Spleen (tissue), 7 donors: ENCODE measurements at regions not wholly inside any gene's neighbourhood (a gene's known extent, or its start where the extent isn't known, plus 50 kb on each side); places are given as distances from the start of the nearest gene placed in this dataset.

ENCODE experiments used
- CTCF ChIP-seq, 11 experiments: fragments of 200-600 bp in 7 of 11; fragments of 450-650 bp in 4 of 11; sonication (generic) in 4 of 11; IDR thresholded peaks in 8 of 11; conservative IDR thresholded peaks in 3 of 11; 1 replicate in 7 of 11; 2 replicates in 4 of 11; pipeline versions ENCODE4 v1.4.0 to v1.8.0; 2016 to 2021; ENCODE audit warnings: antibody characterized with exemption in 11 of 11, inconsistent platforms in 4 of 11, mild to moderate bottlenecking in 1 of 11
- POLR2A ChIP-seq, 3 donors: fragments of 450-650 bp; IDR thresholded peaks; one replicate each; pipeline ENCODE4 v1.5.1; 2017; ENCODE audit warnings: antibody characterized with exemption in 3 of 3, mild to moderate bottlenecking in 1 of 3
- donor health status: DM: no; HTN: no; CAD: no; lungs with moderate emphysema.
- donor health status: DM: no; HTN: no; CAD: no.
- donor health status: DM: no; HTN: no; CAD: no.

- no peak for TF ChIP-seq POLR2A (IDR thresholded peaks at IDR 0.05)
- TF ChIP-seq CTCF (IDR thresholded peaks at IDR 0.05 in 8 of 11, conservative IDR thresholded peaks at IDR 0.05 in 3 of 11), result no peak
Observed at GRCh38 chr16:9231039-9231438, 139.6 kb downstream of the HAPSTR1 start.
